ENCODE measurements at regions not wholly inside any gene's neighbourhood (a gene's known extent, or its start where the extent isn't known, plus 50 kb on each side); places are given as distances from the start of the nearest gene placed in this dataset.
"Not testable (repeated sequence)": the region's sequence is repeated elsewhere in the genome, so short reads cannot be mapped to it uniquely, and the experiment has no call there.

- DNase-seq: no peak
These were observed 260.4 kb downstream of the DEPDC1B start for GRCh38 chr5:60439552-60439951.

GRCh38 chr5:60437308-60437707 is 262.7 kb downstream of the DEPDC1B start:
- DNase-seq: no peak

- DNase-seq: no peak
These were observed 263.4 kb downstream of the DEPDC1B start for GRCh38 chr5:60436518-60436917.

GRCh38 chr5:60435808-60436207 is 264.2 kb downstream of the DEPDC1B start:
- no peak for DNase-seq

- DNase-seq: not testable (repeated sequence)
These were observed 273.8 kb downstream of the DEPDC1B start for GRCh38 chr5:60426189-60426588.

GRCh38 chr5:60420773-60421172 is 279.2 kb downstream of the DEPDC1B start:
- not testable (repeated sequence) for DNase-seq

GRCh38 chr5:60417500-60418181 is 282.3 kb downstream of the DEPDC1B start:
- DNase-seq: no peak

- DNase-seq: no peak
These were observed 284.5 kb downstream of the DEPDC1B start for GRCh38 chr5:60415443-60415842.

- peak; percentile 4 to 21 for DNase-seq
These were observed 289.5 kb downstream of the DEPDC1B start for GRCh38 chr5:60410427-60410826.

- no peak for DNase-seq
These were observed 295.8 kb downstream of the DEPDC1B start for GRCh38 chr5:60404171-60404570.

GRCh38 chr5:60403343-60404006 is 296.5 kb downstream of the DEPDC1B start:
- no peak for DNase-seq

GRCh38 chr5:60402161-60402785 is 297.7 kb downstream of the DEPDC1B start:
- no peak for DNase-seq

GRCh38 chr5:60401526-60401925 is 298.4 kb downstream of the DEPDC1B start:
- no peak for DNase-seq

GRCh38 chr5:60399507-60399906 is 300.5 kb downstream of the DEPDC1B start:
- DNase-seq: no peak

- DNase-seq: no peak
These were observed 304.1 kb downstream of the DEPDC1B start for GRCh38 chr5:60395712-60396329.

- no peak for DNase-seq
These were observed 312.9 kb downstream of the DEPDC1B start for GRCh38 chr5:60387051-60387440.

- DNase-seq: no peak
These were observed 313.4 kb downstream of the DEPDC1B start for GRCh38 chr5:60386436-60387050.

GRCh38 chr5:60382716-60383115 is 317.2 kb downstream of the DEPDC1B start:
- peak; percentile 33 to 37 for DNase-seq

GRCh38 chr5:60379907-60380306 is 320.1 kb downstream of the DEPDC1B start:
- no peak for DNase-seq

- no peak for DNase-seq
These were observed 322.1 kb downstream of the DEPDC1B start for GRCh38 chr5:60377826-60378225.

GRCh38 chr5:60376860-60377259 is 323.1 kb downstream of the DEPDC1B start:
- DNase-seq: no peak

GRCh38 chr5:60374409-60374808 is 325.6 kb downstream of the DEPDC1B start:
- no peak for DNase-seq

GRCh38 chr5:60372786-60373185 is 327.2 kb downstream of the DEPDC1B start:
- no peak for DNase-seq
